GM21515 (cell line): ENCODE measurements at regions not wholly inside any gene's neighbourhood (a gene's known extent, or its start where the extent isn't known, plus 50 kb on each side); places are given as distances from the start of the nearest gene placed in this dataset.

Experiments
- ATAC-seq: cut with Tn5 transposase; IDR thresholded peaks from one replicate; pipeline ENCODE4 v1.9.1; 2021; ENCODE audit not compliant: unreplicated experiment

- no peak for ATAC-seq
Measured at GRCh38 chr18:24778810-24779418, 318.5 kb downstream of the HRH4 start.

GRCh38 chr18:24782566-24782965, 322.1 kb downstream of the HRH4 start:
- ATAC-seq, result no peak

DNA sequence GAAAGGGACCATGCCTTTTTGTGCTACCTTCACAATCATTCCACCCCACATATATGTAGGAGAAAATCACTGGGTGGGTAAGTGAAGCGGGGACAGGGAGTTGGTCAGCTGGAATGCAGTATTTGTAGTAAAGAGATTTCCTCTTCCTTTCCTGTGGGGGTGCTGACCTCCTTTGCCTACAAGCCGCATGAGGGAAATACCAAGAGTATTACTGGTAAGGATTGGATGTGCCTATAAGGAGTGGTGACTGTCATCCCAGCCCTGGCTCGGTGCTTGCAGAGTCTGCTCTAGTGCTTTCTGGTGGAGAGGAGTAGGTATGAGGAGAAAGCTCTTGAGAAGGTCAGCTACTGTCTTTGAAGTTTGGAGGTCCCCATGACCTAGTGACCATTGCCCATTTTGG, 324.6 kb downstream of the HRH4 start:
- ATAC-seq, result no peak

DNA sequence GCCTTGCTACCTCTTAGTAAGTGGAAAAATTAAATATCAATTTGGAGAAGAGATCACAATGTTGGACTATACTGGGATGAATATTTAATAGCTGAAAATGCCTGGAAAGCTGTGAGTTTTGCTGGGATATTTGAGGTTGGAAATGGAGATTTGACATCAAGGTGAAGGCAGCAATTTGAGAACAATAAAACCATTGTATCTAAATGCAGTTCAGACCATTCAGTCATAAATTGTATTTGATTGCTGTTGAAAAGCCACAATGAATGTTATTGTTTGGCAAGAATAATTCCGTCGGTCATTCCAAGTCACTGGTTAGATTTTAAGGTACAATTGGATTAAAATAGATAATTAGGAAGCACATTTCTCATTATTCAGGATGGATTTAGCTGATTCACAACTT, 325.6 kb downstream of the HRH4 start:
- no peak for ATAC-seq

DNA sequence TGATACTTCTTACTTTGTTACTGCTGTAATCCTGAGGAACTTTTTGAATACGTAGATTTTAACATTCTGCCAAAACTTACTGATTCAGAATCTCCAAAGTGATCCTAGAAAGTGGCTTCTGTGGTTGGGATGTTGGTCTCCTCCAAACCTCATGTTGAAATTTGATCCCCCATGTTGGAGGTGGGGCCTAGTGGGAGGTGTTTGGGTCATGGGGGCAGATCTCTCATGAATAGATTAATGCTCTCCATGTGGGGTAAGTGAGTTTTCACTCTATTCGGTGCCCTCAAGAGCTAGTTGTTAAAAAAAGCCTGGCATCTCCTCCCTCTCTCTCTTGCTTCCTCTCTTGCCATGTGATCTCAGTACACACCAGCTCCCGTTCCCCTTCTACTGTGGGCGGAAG, 329.9 kb downstream of the HRH4 start:
- no peak for ATAC-seq

- ATAC-seq, result no peak
Measured at GRCh38 chr18:24791751-24792545, 331.5 kb downstream of the HRH4 start.

- ATAC-seq, result no peak
Measured at GRCh38 chr18:24793742-24794141, 333.3 kb downstream of the HRH4 start.

DNA sequence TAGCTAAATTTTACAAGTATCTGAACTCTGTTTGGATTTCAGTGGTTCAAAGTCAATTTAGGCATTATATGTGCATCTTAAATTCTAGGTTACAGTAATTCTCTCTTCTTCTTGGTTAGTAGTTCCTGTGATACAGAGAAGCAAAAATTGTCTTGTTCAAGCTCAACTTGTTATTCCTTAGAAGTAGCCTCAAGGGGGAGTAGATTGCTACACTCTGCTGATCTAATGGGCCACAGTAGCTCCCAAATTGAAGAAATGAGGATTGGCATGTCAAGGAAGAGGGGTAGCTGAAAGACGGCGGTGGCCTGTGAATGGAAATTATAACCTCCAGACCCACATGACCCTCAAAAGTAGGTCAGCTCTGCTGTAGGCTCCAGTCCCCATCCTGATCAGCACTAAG, 334.7 kb downstream of the HRH4 start:
- no peak for ATAC-seq

DNA sequence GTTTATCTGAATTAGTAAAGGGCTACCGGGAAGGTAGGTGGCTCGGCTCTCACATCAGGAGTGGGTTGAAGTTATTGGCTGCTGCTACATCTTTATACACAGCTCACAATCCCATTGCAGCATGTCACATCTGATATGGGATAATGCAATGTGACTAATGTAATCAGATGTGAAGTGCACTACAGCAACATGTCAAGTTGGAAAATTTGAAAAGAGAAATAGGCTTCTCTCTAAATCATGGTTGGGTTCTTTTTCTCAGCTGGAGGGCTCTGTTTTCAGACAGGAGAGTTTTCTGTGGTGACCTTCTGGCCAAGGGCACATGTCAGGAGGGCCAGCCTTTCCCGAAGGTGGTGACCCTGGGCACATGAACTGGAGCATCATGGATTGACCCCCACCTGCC, 337.5 kb downstream of the HRH4 start:
- ATAC-seq, result no peak

GRCh38 chr18:24799176-24799575, 338.7 kb downstream of the HRH4 start:
- ATAC-seq, result no peak

GRCh38 chr18:24799720-24800119, 339.3 kb downstream of the HRH4 start:
- no peak for ATAC-seq

- no peak for ATAC-seq
Measured at GRCh38 chr18:24801001-24801400, 340.6 kb downstream of the HRH4 start.

- no peak for ATAC-seq
Measured at GRCh38 chr18:24802456-24802855, 342.0 kb downstream of the HRH4 start.

- ATAC-seq, result no peak
Measured at GRCh38 chr18:24805156-24805555, 344.7 kb downstream of the HRH4 start.

DNA sequence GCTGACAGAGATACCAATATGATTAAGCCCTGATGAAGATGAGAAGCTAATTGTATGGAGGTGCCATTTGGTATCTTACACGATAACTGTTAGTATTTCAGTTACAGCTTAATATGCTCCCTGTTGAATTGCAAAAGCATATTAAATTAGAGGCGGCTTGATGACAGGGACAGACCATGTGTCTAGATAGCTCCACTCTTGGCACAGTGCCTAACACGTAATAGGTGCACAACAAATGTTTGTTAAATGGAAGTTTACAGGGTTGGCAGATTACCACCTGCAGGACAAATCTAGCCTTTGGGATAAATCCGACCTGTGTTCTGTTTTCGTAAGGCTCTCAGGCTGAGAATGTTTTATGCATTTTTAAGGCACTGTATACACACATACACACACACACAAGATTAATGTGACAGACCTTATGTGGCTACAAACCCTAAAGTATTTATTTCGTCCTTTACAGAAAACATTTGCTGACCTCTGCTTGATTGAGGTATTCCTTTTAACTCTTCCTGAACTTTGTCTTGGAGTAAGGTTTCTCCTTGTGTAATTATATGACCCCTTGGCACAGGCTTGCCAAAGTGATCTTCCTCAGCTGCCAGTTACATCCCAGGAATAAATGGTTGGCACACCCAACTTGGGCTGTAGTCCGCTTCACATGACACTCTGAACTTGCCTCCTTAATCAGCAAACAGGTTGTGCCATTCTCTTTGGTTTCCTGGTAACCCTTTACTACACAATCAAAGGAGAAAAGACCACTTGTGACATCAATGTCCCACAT, 348.9 kb downstream of the HRH4 start:
- no peak for ATAC-seq

- ATAC-seq, result no peak
Measured at GRCh38 chr18:24810561-24811305, 350.3 kb downstream of the HRH4 start.

DNA sequence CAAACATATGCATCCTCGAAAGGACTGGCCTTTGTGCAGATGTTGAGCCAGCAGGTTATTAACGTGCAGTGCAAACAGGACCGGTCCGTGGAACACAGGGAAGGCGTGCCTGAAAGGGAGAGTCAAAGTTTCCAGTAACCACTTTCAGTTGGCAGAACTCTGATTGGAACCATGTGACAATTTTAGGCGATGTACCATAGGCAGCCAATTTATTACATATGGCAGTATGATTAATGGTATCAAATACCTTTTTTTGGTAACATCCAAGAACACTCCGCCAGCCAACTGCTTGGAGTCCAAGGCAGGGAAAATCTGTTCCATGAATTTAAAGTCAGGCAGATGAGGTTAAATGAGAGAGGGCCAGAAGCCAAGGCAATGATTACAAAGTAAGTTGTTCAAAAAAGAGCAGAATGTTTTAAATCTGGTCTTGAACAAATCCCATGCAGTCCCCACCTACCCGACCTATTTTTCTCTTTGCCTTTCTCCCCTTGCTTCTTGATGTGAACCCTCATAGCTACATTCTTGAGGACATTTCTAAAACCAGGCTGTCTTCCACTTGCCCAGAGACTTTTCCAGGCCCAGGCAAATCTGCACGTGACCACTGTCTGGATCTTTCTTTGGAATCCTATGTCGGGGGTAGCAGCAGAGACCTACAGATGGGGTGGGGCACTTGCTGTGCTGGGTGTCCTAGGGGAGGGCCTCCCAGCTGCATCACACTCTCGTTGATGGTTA, 351.7 kb downstream of the HRH4 start:
- no peak for ATAC-seq

DNA sequence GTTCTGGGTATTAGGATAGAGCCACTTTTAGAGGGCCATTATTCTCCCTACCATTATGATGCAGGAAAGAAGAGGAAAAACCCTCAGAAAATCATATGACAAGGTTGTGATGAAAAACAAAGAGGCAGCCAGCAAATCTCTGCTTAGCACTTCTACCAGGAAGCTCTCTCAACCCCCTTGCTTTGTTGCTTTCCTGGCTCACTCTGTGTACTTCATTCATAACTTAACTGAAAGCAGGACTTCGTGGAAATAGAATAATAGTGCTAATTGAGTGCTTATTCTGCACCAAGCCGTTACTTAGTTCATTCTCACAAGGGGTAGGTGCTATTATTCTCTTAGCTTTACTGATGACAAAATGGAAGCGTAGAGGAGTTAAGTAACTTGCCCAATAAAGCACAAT, 354.1 kb downstream of the HRH4 start:
- no peak for ATAC-seq

DNA sequence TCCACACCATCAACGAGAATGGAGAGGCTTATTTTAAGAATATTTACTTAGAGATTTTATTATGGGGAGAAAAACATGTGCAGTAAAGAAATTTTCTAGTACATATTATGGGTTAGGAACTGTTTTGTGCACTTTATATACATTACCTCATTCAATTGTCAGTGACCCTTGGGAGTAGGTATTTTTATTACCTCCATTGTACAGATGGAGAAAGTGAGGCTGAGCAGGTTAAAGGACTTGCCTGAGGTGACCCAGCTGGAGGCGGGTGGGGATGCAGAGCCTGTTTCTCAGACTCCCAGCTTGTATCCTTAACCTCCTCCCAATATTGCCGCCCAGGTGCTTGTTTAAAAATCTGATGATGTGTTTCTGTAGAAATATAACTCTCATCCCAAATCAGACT, 356.7 kb downstream of the HRH4 start:
- ATAC-seq, result no peak

- no peak for ATAC-seq
Measured at GRCh38 chr18:24817587-24818371, 357.3 kb downstream of the HRH4 start.
